ENCODE measurements at regions not wholly inside any gene's neighbourhood (a gene's known extent, or its start where the extent isn't known, plus 50 kb on each side); places are given as distances from the start of the nearest gene placed in this dataset.

GRCh38 chr10:2825841-2826240, 241.5 kb upstream of the PFKP start:
- no peaks in the 10 kb centered on the region for H3K36me3 ChIP-seq (replicated peaks)

DNA sequence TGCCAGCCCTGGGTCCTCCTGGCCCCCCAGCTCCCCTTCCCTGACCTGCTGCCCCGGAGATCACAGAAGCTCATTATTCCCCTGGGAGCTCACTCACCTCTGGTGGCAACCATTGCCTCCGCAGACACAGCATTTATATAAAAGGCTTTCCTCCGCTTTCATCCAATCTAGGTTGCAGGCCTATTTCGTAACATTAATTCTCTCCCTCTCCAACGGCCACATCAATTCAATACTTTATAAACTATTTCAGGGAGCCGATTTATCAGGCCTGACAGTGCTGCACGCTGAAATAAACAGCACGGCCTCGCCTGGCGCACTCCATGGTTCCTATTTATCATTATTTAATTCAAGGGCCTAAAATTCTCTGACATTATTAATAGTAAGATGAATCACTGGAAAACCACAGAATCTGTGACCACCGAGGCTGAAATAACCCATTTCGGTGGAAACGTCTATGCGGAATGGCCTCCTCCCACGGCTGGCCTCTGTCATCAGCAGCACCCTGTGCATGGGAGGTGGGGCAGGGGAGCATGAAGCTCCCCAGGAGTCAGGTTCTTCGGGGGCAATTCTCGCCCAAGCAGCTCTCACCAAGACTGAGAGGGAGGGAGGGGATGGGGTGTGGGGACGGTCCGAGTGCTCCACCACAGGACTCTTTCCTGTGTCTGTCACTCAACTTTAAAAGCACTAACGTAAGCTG, 249.3 kb upstream of the PFKP start:
- no peak overlapping the region for H3K4me3 ChIP-seq (ENCODE audit: low read depth, low read length)
- DNase-seq = no peak
- TF ChIP-seq CTCF (IDR thresholded peaks at IDR 0.05; ENCODE audit: low read depth, low read length, missing control alignments) = no peak
- H3K36me3 ChIP-seq (replicated peaks) = no peaks in the 10 kb centered on the region
- in situ Hi-C loops (cut with HindIII; ENCODE audit: low pct_ligation_motif_present, low sequenced_read_pairs) = no loop called here
- H3K27me3 ChIP-seq (replicated peaks) = no peaks in the 10 kb centered on the region
- no peak overlapping the region for H3K27ac ChIP-seq

More at GRCh38 chr10:2825841-2826240, 241.5 kb upstream of the PFKP start:
- DNase-seq = no peak
- in situ Hi-C loops (cut with HindIII; ENCODE audit: low pct_ligation_motif_present, low sequenced_read_pairs) = no loop called here
- no peak overlapping the region for H3K27ac ChIP-seq
- no peaks in the 10 kb centered on the region for H3K27me3 ChIP-seq (replicated peaks)
- H3K4me3 ChIP-seq (ENCODE audit: low read depth, low read length) = no peak overlapping the region
- TF ChIP-seq CTCF (IDR thresholded peaks at IDR 0.05; ENCODE audit: low read depth, low read length, missing control alignments) = no peak

GRCh38 chr10:2813693-2814092, 253.7 kb upstream of the PFKP start:
- no peaks in the 10 kb centered on the region for H3K27me3 ChIP-seq (replicated peaks)
- no peak overlapping the region for H3K4me3 ChIP-seq (ENCODE audit: low read depth, low read length)
- TF ChIP-seq CTCF (IDR thresholded peaks at IDR 0.05; ENCODE audit: low read depth, low read length, missing control alignments) = no peak
- no peaks in the 10 kb centered on the region for H3K36me3 ChIP-seq (replicated peaks)
- H3K27ac ChIP-seq = no peak overlapping the region
- no peak for DNase-seq
- in situ Hi-C loops (cut with HindIII; ENCODE audit: low pct_ligation_motif_present, low sequenced_read_pairs) = no loop called here

DNA sequence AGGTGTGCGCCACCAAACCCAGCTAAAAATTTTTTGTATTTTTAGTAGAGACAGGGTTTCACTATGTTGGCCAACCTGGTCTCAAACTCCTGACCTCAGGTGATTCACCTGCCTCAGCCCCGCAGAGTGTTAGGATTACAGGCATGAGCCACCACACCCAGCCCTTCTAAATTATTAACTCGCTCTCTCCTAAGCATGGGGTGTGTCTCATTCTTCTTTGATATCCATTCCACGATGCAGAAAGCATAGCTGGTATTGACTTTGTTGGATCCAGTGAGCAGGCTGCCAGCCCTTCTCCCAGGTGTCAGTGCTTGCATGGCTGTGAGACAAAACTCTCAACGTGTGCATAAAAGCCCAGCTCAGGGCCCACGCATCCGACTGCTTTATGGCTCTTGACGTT, 254.1 kb upstream of the PFKP start:
- DNase-seq = no peak
- no peak overlapping the region for H3K27ac ChIP-seq
- TF ChIP-seq CTCF (IDR thresholded peaks at IDR 0.05; ENCODE audit: low read depth, low read length, missing control alignments) = no peak
- in situ Hi-C loops (cut with HindIII; ENCODE audit: low pct_ligation_motif_present, low sequenced_read_pairs) = no loop called here
- H3K36me3 ChIP-seq (replicated peaks) = no peaks in the 10 kb centered on the region
- H3K27me3 ChIP-seq (replicated peaks) = no peaks in the 10 kb centered on the region
- H3K4me3 ChIP-seq (ENCODE audit: low read depth, low read length) = no peak overlapping the region

GRCh38 chr10:2812631-2813030, 254.7 kb upstream of the PFKP start:
- in situ Hi-C loops (cut with HindIII; ENCODE audit: low pct_ligation_motif_present, low sequenced_read_pairs) = no loop called here
- TF ChIP-seq CTCF (IDR thresholded peaks at IDR 0.05; ENCODE audit: low read depth, low read length, missing control alignments) = no peak
- Histone ChIP-seq H3K4me3 (ENCODE audit: low read depth, low read length) (no peak overlapping the region), H3K27ac (no peak overlapping the region), H3K36me3 (replicated peaks) (no peaks in the 10 kb centered on the region), H3K27me3 (replicated peaks) (no peaks in the 10 kb centered on the region)
- no peak for DNase-seq

GRCh38 chr10:2800178-2800577, 267.2 kb upstream of the PFKP start:
- Histone ChIP-seq H3K27me3 (replicated peaks) (no peaks in the 10 kb centered on the region), H3K36me3 (replicated peaks) (no peaks in the 10 kb centered on the region), H3K4me3 (ENCODE audit: low read depth, low read length) (no peak overlapping the region), H3K27ac (no peak overlapping the region)
- DNase-seq = no peak
- in situ Hi-C loops (cut with HindIII; ENCODE audit: low pct_ligation_motif_present, low sequenced_read_pairs) = no loop called here
- no peak for TF ChIP-seq CTCF (IDR thresholded peaks at IDR 0.05; ENCODE audit: low read depth, low read length, missing control alignments)

All from brain microvascular endothelial cell (primary cell).